ENCODE measurements at regions not wholly inside any gene's neighbourhood (a gene's known extent, or its start where the extent isn't known, plus 50 kb on each side); places are given as distances from the start of the nearest gene placed in this dataset.

GRCh38 chr1:17886838-17887441, 131.8 kb downstream of the ACTL8 start:
- no peak for TF ChIP-seq POLR2AphosphoS5 (IDR thresholded peaks at IDR 0.05; ENCODE audit: borderline replicate concordance, low read depth, low read length)
- TF ChIP-seq EZH2 (IDR thresholded peaks at IDR 0.05): no peak
- no peak for TF ChIP-seq FOXP2 (optimal IDR thresholded peaks at IDR 0.05; ENCODE audit: control extremely low read depth, extremely low read length, insufficient read depth)
- Histone ChIP-seq H3K4me3 (no peak overlapping the region), H3K9ac (ENCODE audit: insufficient read length) (no peak overlapping the region), H3K27ac (no peak overlapping the region), H3K36me3 (ENCODE audit: insufficient read depth, low read length) (no peaks in the 10 kb centered on the region), H3K9me3 (ENCODE audit: low read depth, low read length) (no peaks in the 10 kb centered on the region)
- no peak for DNase-seq (ENCODE audit: low read depth, low spot score)

GRCh38 chr1:17887661-17888371, 132.7 kb downstream of the ACTL8 start:
- Histone ChIP-seq H3K27ac (no peak overlapping the region), H3K36me3 (ENCODE audit: insufficient read depth, low read length) (no peaks in the 10 kb centered on the region), H3K9me3 (ENCODE audit: low read depth, low read length) (no peaks in the 10 kb centered on the region), H3K4me3 (no peak overlapping the region), H3K9ac (ENCODE audit: insufficient read length) (no peak overlapping the region)
- TF ChIP-seq FOXP2 (optimal IDR thresholded peaks at IDR 0.05; ENCODE audit: control extremely low read depth, extremely low read length, insufficient read depth) (no peak), POLR2AphosphoS5 (IDR thresholded peaks at IDR 0.05; ENCODE audit: borderline replicate concordance, low read depth, low read length) (no peak), EZH2 (IDR thresholded peaks at IDR 0.05) (no peak)
- DNase-seq (ENCODE audit: low read depth, low spot score): no peak

GRCh38 chr1:17890056-17890814, 135.1 kb downstream of the ACTL8 start:
- Histone ChIP-seq H3K9me3 (ENCODE audit: low read depth, low read length) (no peaks in the 10 kb centered on the region), H3K4me3 (no peak overlapping the region), H3K9ac (ENCODE audit: insufficient read length) (no peak overlapping the region), H3K27ac (no peak overlapping the region), H3K36me3 (ENCODE audit: insufficient read depth, low read length) (no peaks in the 10 kb centered on the region)
- no peak for DNase-seq (ENCODE audit: low read depth, low spot score)
- no peak for TF ChIP-seq EZH2 (IDR thresholded peaks at IDR 0.05)
- no peak for TF ChIP-seq FOXP2 (optimal IDR thresholded peaks at IDR 0.05; ENCODE audit: control extremely low read depth, extremely low read length, insufficient read depth)
- TF ChIP-seq POLR2AphosphoS5 (IDR thresholded peaks at IDR 0.05; ENCODE audit: borderline replicate concordance, low read depth, low read length): no peak

- Histone ChIP-seq H3K9ac (ENCODE audit: insufficient read length) (no peak overlapping the region), H3K36me3 (ENCODE audit: insufficient read depth, low read length) (no peaks in the 10 kb centered on the region), H3K9me3 (ENCODE audit: low read depth, low read length) (no peaks in the 10 kb centered on the region), H3K27ac (no peak overlapping the region), H3K4me3 (no peak overlapping the region)
- DNase-seq (ENCODE audit: low read depth, low spot score): no peak
- TF ChIP-seq EZH2 (IDR thresholded peaks at IDR 0.05) (no peak), FOXP2 (optimal IDR thresholded peaks at IDR 0.05; ENCODE audit: control extremely low read depth, extremely low read length, insufficient read depth) (no peak), POLR2AphosphoS5 (IDR thresholded peaks at IDR 0.05; ENCODE audit: borderline replicate concordance, low read depth, low read length) (no peak)
Measured at GRCh38 chr1:17890815-17891191, 135.7 kb downstream of the ACTL8 start.

GRCh38 chr1:17891205-17892110, 136.3 kb downstream of the ACTL8 start:
- no peak for DNase-seq (ENCODE audit: low read depth, low spot score)
- Histone ChIP-seq H3K9ac (ENCODE audit: insufficient read length) (no peak overlapping the region), H3K36me3 (ENCODE audit: insufficient read depth, low read length) (no peaks in the 10 kb centered on the region), H3K27ac (no peak overlapping the region), H3K4me3 (no peak overlapping the region), H3K9me3 (ENCODE audit: low read depth, low read length) (no peaks in the 10 kb centered on the region)
- TF ChIP-seq EZH2 (IDR thresholded peaks at IDR 0.05) (no peak), POLR2AphosphoS5 (IDR thresholded peaks at IDR 0.05; ENCODE audit: borderline replicate concordance, low read depth, low read length) (no peak), FOXP2 (optimal IDR thresholded peaks at IDR 0.05; ENCODE audit: control extremely low read depth, extremely low read length, insufficient read depth) (no peak)

GRCh38 chr1:17892225-17892624, 137.1 kb downstream of the ACTL8 start:
- H3K9ac ChIP-seq (ENCODE audit: insufficient read length): no peak overlapping the region
- no peak for TF ChIP-seq FOXP2 (optimal IDR thresholded peaks at IDR 0.05; ENCODE audit: control extremely low read depth, extremely low read length, insufficient read depth)
- H3K9me3 ChIP-seq (ENCODE audit: low read depth, low read length): no peaks in the 10 kb centered on the region
- DNase-seq (ENCODE audit: low read depth, low spot score): no peak
- no peak overlapping the region for H3K4me3 ChIP-seq
- H3K36me3 ChIP-seq (ENCODE audit: insufficient read depth, low read length): no peaks in the 10 kb centered on the region
- no peak overlapping the region for H3K27ac ChIP-seq

GRCh38 chr1:17892851-17893250, 137.7 kb downstream of the ACTL8 start:
- Histone ChIP-seq H3K27ac (no peak overlapping the region), H3K36me3 (ENCODE audit: insufficient read depth, low read length) (no peaks in the 10 kb centered on the region), H3K4me3 (no peak overlapping the region), H3K9ac (ENCODE audit: insufficient read length) (no peak overlapping the region), H3K9me3 (ENCODE audit: low read depth, low read length) (no peaks in the 10 kb centered on the region)
- no peak for TF ChIP-seq FOXP2 (optimal IDR thresholded peaks at IDR 0.05; ENCODE audit: control extremely low read depth, extremely low read length, insufficient read depth)
- no peak for TF ChIP-seq POLR2AphosphoS5 (IDR thresholded peaks at IDR 0.05; ENCODE audit: borderline replicate concordance, low read depth, low read length)
- no peak for TF ChIP-seq EZH2 (IDR thresholded peaks at IDR 0.05)
- DNase-seq (ENCODE audit: low read depth, low spot score): no peak
